SK-N-SH (cell line): ENCODE measurements at regions not wholly inside any gene's neighbourhood (a gene's known extent, or its start where the extent isn't known, plus 50 kb on each side); places are given as distances from the start of the nearest gene placed in this dataset.

Source experiments
- CTCF ChIA-PET: fragments of 300-600, 350-600 bp; formaldehyde crosslinking; extraction: SDS; loops from one replicate; lab custom pipeline; 2021; lab: Yijun Ruan, JAX
- POLR2A ChIA-PET: fragments of 350-600 bp; sonication (Branson Sonifier 250); formaldehyde crosslinking; extraction: SDS; loops from one replicate; lab custom pipeline; 2020; ENCODE audit warnings: antibody characterized with exemption, inconsistent platforms; lab: Yijun Ruan, JAX
- DNase-seq: peaks from one replicate; pipeline ENCODE4 v3.0.0; 2012
- H2AFZ ChIP-seq: fragments of 200-600 bp; sonication (generic); 2 replicates; pipeline ENCODE4 v1.8.1; 2016; ENCODE audit warnings: antibody characterized with exemption, mild to moderate bottlenecking, low read depth
- H3F3A ChIP-seq: fragments of 200-600 bp; sonication (generic); replicated peaks from 2 replicates; pipeline ENCODE3; 2016; ENCODE audit warnings: antibody characterized with exemption, mild to moderate bottlenecking; ENCODE audit not compliant: insufficient read depth
- H3K27ac ChIP-seq, 2 experiments: fragments of 200-500 bp in 1 of 2; fragments of 200-600 bp in 1 of 2; sonication (Bioruptor generic) in 1 of 2; sonication (generic), shearing (Covaris generic) in 1 of 2; 2 replicates each; pipeline versions ENCODE4 v1.5.1 to v1.6.1; 2014 to 2016; ENCODE audit warnings: low read depth in 2 of 2, inconsistent platforms in 1 of 2, low read length in 1 of 2, mild to moderate bottlenecking in 1 of 2, mixed read lengths in 1 of 2
- H3K27me3 ChIP-seq: fragments of 200-600 bp; sonication (generic), shearing (Covaris generic); 2 replicates; pipeline ENCODE4 v1.6.1; 2016; ENCODE audit warnings: mixed run types; ENCODE audit not compliant: insufficient read depth
- H3K36me3 ChIP-seq, 2 experiments: fragments of 200-500 bp in 1 of 2; fragments of 200-600 bp in 1 of 2; sonication (Bioruptor generic) in 1 of 2; sonication (generic) in 1 of 2; replicated peaks in 1 of 2; 2 replicates each; pipeline versions ENCODE3 to v1.5.1; 2014 to 2016; ENCODE audit warnings: low read length in 1 of 2, mild to moderate bottlenecking in 1 of 2; ENCODE audit not compliant: insufficient read depth in 2 of 2, control insufficient read depth in 1 of 2
- H3K4me1 ChIP-seq, 2 experiments: fragments of 200-500 bp in 1 of 2; fragments of 200-600 bp in 1 of 2; sonication (Bioruptor generic) in 1 of 2; sonication (generic), shearing (Covaris generic) in 1 of 2; 2 replicates each; pipeline versions ENCODE4 v1.5.1 to v1.6.1; 2014 to 2016; ENCODE audit warnings: low read depth in 1 of 2, low read length in 1 of 2, mixed run types in 1 of 2; ENCODE audit not compliant: insufficient read depth in 2 of 2, control insufficient read depth in 1 of 2
- H3K4me2 ChIP-seq: fragments of 200-600 bp; sonication (generic), shearing (Covaris generic); 2 replicates; pipeline ENCODE4 v1.6.1; 2017; ENCODE audit warnings: mixed run types
- H3K4me3 ChIP-seq, 2 experiments: fragments of 200-500 bp in 1 of 2; fragments of 200-600 bp in 1 of 2; sonication (Bioruptor generic) in 1 of 2; sonication (generic), shearing (Covaris generic) in 1 of 2; 2 replicates each; pipeline versions ENCODE4 v1.5.1 to v1.8.1; 2014 to 2016; ENCODE audit warnings: low read depth in 2 of 2, inconsistent platforms in 1 of 2, low read length in 1 of 2, mild to moderate bottlenecking in 1 of 2, mixed read lengths in 1 of 2, moderate library complexity in 1 of 2
- H3K79me2 ChIP-seq: fragments of 200-600 bp; sonication (generic); 2 replicates; pipeline ENCODE4 v1.8.1; 2017; ENCODE audit warnings: mild to moderate bottlenecking; ENCODE audit not compliant: insufficient read depth
- H3K9ac ChIP-seq: fragments of 200-600 bp; sonication (generic); 2 replicates; pipeline ENCODE4 v1.6.1; 2017; ENCODE audit warnings: mixed run types
- H3K9me2 ChIP-seq: fragments of 200-600 bp; sonication (generic); 2 replicates; pipeline ENCODE4 v1.6.1; 2017; ENCODE audit warnings: mixed run types
- H3K9me3 ChIP-seq: fragments of 200-600 bp; sonication (generic); 2 replicates; pipeline ENCODE4 v1.6.1; 2017; ENCODE audit warnings: mixed run types, mild to moderate bottlenecking, moderate library complexity
- H4K20me1 ChIP-seq: fragments of 200-600 bp; sonication (generic); 2 replicates; pipeline ENCODE4 v1.6.1; 2017; ENCODE audit warnings: mild to moderate bottlenecking, mixed run types; ENCODE audit not compliant: insufficient read depth
- EP300 ChIP-seq, 2 experiments: IDR thresholded peaks; 2 replicates each; pipeline versions ENCODE4 v1.4.0 to v1.6.1; 2012; ENCODE audit warnings: borderline replicate concordance in 1 of 2, low read depth in 1 of 2, low read length in 1 of 2
- EZH2phosphoT487 ChIP-seq: fragments of 200-600 bp; sonication (generic); IDR thresholded peaks from 2 replicates; pipeline ENCODE4 v1.6.1; 2017; ENCODE audit warnings: low read depth, mixed run types, mild to moderate bottlenecking, antibody characterized with exemption, moderate library complexity, borderline replicate concordance
- FOSL2 ChIP-seq: IDR thresholded peaks from 2 replicates; pipeline ENCODE4 v1.4.0; 2012; ENCODE audit warnings: low read depth, mild to moderate bottlenecking, moderate library complexity, borderline replicate concordance
- FOXJ3 ChIP-seq: sonication (generic); formaldehyde crosslinking; IDR thresholded peaks from 2 replicates; pipeline ENCODE4 v1.5.1; 2020; ENCODE audit warnings: mild to moderate bottlenecking, missing genetic modification reagents
- FOXM1 ChIP-seq: IDR thresholded peaks from 2 replicates; pipeline ENCODE4 v1.4.0; 2012; ENCODE audit warnings: low read depth, mild to moderate bottlenecking
- GABPA ChIP-seq: IDR thresholded peaks from 2 replicates; pipeline ENCODE4 v1.4.0; 2012; ENCODE audit warnings: low read depth, mild to moderate bottlenecking
- MEF2A ChIP-seq: IDR thresholded peaks from 2 replicates; pipeline ENCODE4 v1.4.0; 2012; ENCODE audit warnings: low read depth, borderline replicate concordance
- MXI1 ChIP-seq: IDR thresholded peaks from 2 replicates; pipeline ENCODE4 v1.6.1; 2012; ENCODE audit warnings: mild to moderate bottlenecking, low read depth, low read length, improper control_type of control experiment
- NFIC ChIP-seq: IDR thresholded peaks from 2 replicates; pipeline ENCODE4 v1.4.0; 2012; ENCODE audit warnings: borderline replicate concordance
- POLR2AphosphoS5 ChIP-seq: IDR thresholded peaks from 2 replicates; pipeline ENCODE4 v1.6.1; 2012; ENCODE audit warnings: low read depth, low read length
- RAD21 ChIP-seq: IDR thresholded peaks from 2 replicates; pipeline ENCODE4 v1.6.1; 2012; ENCODE audit warnings: mild to moderate bottlenecking, low read length
- RFX5 ChIP-seq: IDR thresholded peaks from 2 replicates; pipeline ENCODE4 v1.6.1; 2012; ENCODE audit warnings: mild to moderate bottlenecking, improper control_type of control experiment, low read length
- SMC3 ChIP-seq: IDR thresholded peaks from 2 replicates; pipeline ENCODE4 v1.6.1; 2012; ENCODE audit warnings: low read depth, low read length, improper control_type of control experiment
- TAF1 ChIP-seq: IDR thresholded peaks from 2 replicates; pipeline ENCODE4 v1.6.1; 2012; ENCODE audit warnings: low read depth, mild to moderate bottlenecking, low read length, moderate library complexity, borderline replicate concordance
- TCF12 ChIP-seq: IDR thresholded peaks from 2 replicates; pipeline ENCODE4 v1.4.0; 2012
- USF1 ChIP-seq: IDR thresholded peaks from 2 replicates; pipeline ENCODE4 v1.4.0; 2012; ENCODE audit warnings: low read depth, borderline replicate concordance
- YY1 ChIP-seq: IDR thresholded peaks from 2 replicates; pipeline ENCODE4 v1.4.0; 2012; ENCODE audit warnings: low read depth, mild to moderate bottlenecking
- WGBS: methylation state at CpG from one replicate; pipeline ENCODE4 v1.1.6; 2017; ENCODE audit warnings: low lambda C conversion rate; 5-methylcytosine and 5-hydroxymethylcytosine counted together
- TF ChIP-seq, protein P1 (sequence below): IDR thresholded peaks from 2 replicates; pipeline ENCODE4 v1.4.0; 2012; ENCODE audit warnings: low read depth
- TF ChIP-seq, protein P2 (sequence below): fragments of 150-350 bp; IDR thresholded peaks from 2 replicates; pipeline ENCODE4 v1.6.1; 2016; ENCODE audit warnings: mild to moderate bottlenecking, low read depth, low read length

DNA sequence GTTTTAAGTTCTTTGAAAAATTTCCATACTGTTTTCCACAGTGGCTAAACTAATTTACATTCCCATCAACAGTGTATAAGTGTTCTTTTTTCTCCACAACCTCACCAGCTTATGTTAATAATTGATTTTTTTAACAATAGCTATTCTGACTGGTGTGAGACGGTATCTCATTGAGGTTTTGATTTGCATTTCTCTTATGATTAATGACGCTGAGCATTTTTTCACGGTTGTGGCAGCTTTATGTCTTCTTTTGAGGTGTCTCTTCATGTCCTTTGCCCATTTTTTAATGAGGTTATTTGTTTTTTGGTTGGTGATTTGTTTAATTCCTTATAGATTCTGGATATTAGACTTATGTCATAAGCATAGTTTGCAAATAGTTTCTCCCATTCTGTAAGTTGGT lies 997.9 kb downstream of the SUCLG1 start:
- TF ChIP-seq FOXM1 (no peak), SMC3 (no peak), MEF2A (no peak), POLR2AphosphoS5 (no peak), EP300 (IDR thresholded peaks at IDR 0.05; ENCODE audit: borderline replicate concordance in 1 of 2, low read depth in 1 of 2, low read length in 1 of 2) (no peak)
- TF ChIP-seq, protein P1, sequence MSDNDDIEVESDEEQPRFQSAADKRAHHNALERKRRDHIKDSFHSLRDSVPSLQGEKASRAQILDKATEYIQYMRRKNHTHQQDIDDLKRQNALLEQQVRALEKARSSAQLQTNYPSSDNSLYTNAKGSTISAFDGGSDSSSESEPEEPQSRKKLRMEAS = no peak
- WGBS = 27% methylated on average over 3 of the region's 3 CpGs
- H3K79me2 ChIP-seq = no peaks in the 10 kb centered on the region
- no peak overlapping the region for H3K4me3 ChIP-seq
- H3K36me3 ChIP-seq = no peaks in the 10 kb centered on the region
- POLR2A ChIA-PET = no interaction called here
- H2AFZ ChIP-seq = no peak overlapping the region
- no peak overlapping the region for H3K27ac ChIP-seq
- no peak for DNase-seq
- CTCF ChIA-PET = no interaction called here
- no peaks in the 10 kb centered on the region for H3K27me3 ChIP-seq
- H3F3A ChIP-seq = no peaks in the 10 kb centered on the region
- no peaks in the 10 kb centered on the region for H3K9me3 ChIP-seq
- no peak overlapping the region for H3K9ac ChIP-seq
- no peak overlapping the region for H3K4me2 ChIP-seq
- H3K4me1 ChIP-seq = no peaks in the 10 kb centered on the region
- no peaks in the 10 kb centered on the region for H3K9me2 ChIP-seq
- no peaks in the 10 kb centered on the region for H4K20me1 ChIP-seq

DNA sequence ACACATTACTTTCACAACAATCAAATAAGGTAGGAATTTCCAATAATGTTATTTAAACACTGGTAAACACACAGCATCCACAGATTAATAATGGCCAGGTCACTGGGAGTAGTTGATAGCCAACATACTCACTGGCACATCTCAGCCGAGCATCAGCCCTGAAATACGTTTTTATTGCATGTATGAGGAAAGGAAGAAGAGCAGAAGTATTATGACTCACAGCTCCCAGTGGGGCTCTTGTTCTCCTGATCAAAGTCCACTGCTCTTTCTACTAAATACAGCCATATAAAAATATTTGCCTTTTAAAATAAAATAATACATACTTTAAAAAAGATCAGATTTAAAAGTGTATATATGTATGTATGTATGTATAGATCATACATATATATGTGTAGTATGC lies 999.6 kb downstream of the SUCLG1 start:
- H3K9ac ChIP-seq = no peak overlapping the region
- no peak overlapping the region for H3K27ac ChIP-seq
- no peak overlapping the region for H3K4me3 ChIP-seq
- no peaks in the 10 kb centered on the region for H3K4me1 ChIP-seq
- no peaks in the 10 kb centered on the region for H3K9me2 ChIP-seq
- CTCF ChIA-PET = no interaction called here
- DNase-seq = no peak
- H3K36me3 ChIP-seq = no peaks in the 10 kb centered on the region
- no peak overlapping the region for H2AFZ ChIP-seq
- POLR2A ChIA-PET = no interaction called here
- no peaks in the 10 kb centered on the region for H3F3A ChIP-seq
- TF ChIP-seq USF1 (no peak), RFX5 (no peak), FOXM1 (no peak), MEF2A (no peak), FOXJ3 (CRISPR knock-in tag) (no peak), EZH2phosphoT487 (no peak), FOSL2 (no peak), MXI1 (no peak), EP300 (IDR thresholded peaks at IDR 0.05; ENCODE audit: borderline replicate concordance in 1 of 2, low read depth in 1 of 2, low read length in 1 of 2) (no peak), GABPA (no peak), TCF12 (no peak), RAD21 (no peak), YY1 (no peak), TAF1 (no peak), NFIC (no peak)
- TF ChIP-seq, protein P1 = no peak
- TF ChIP-seq, protein P2, sequence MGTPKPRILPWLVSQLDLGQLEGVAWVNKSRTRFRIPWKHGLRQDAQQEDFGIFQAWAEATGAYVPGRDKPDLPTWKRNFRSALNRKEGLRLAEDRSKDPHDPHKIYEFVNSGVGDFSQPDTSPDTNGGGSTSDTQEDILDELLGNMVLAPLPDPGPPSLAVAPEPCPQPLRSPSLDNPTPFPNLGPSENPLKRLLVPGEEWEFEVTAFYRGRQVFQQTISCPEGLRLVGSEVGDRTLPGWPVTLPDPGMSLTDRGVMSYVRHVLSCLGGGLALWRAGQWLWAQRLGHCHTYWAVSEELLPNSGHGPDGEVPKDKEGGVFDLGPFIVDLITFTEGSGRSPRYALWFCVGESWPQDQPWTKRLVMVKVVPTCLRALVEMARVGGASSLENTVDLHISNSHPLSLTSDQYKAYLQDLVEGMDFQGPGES = no peak
- TF ChIP-seq, all 33 proteins: peak for 0
- no peaks in the 10 kb centered on the region for H3K79me2 ChIP-seq
- H3K9me3 ChIP-seq = no peaks in the 10 kb centered on the region
- no peak overlapping the region for H3K4me2 ChIP-seq
- no peaks in the 10 kb centered on the region for H4K20me1 ChIP-seq
- 2% methylated on average over 2 of the region's 2 CpGs for WGBS
- H3K27me3 ChIP-seq = no peaks in the 10 kb centered on the region
